Aorta (tissue), 5 donors: ENCODE measurements at regions not wholly inside any gene's neighbourhood (a gene's known extent, or its start where the extent isn't known, plus 50 kb on each side); places are given as distances from the start of the nearest gene placed in this dataset.

Source experiments
- ATAC-seq: fragments of 200-7000 bp; cut with Tn5 transposase; one replicate; pipeline ENCODE4 v1.9.1; 2022; ENCODE audit warnings: moderate library complexity; ENCODE audit not compliant: low FRiP score
- DNase-seq, 2 donors: peaks; one replicate each; pipeline ENCODE4 v3.0.0-alpha.2; 2020
- H3K27ac ChIP-seq, 2 donors: one replicate each; pipeline ENCODE4 v1.5.1; 2013; ENCODE audit warnings: low read length in 2 of 2, mild to moderate bottlenecking in 2 of 2, moderate library complexity in 2 of 2, control low read depth in 1 of 2, inconsistent platforms in 1 of 2, low read depth in 1 of 2
- H3K27me3 ChIP-seq, 2 donors: one replicate each; pipeline ENCODE4 v1.6.1; 2013; ENCODE audit warnings: control low read depth in 1 of 2, low read length in 1 of 2, mild to moderate bottlenecking in 1 of 2, moderate library complexity in 1 of 2; ENCODE audit not compliant: insufficient read depth in 2 of 2, control insufficient read depth in 1 of 2
- H3K36me3 ChIP-seq, 2 donors: one replicate each; pipeline ENCODE4 v1.6.1; 2013; ENCODE audit warnings: control low read depth in 1 of 2, low read length in 1 of 2, mild to moderate bottlenecking in 1 of 2; ENCODE audit not compliant: insufficient read depth in 2 of 2, control insufficient read depth in 1 of 2
- H3K4me1 ChIP-seq, 2 donors: one replicate each; pipeline ENCODE4 v1.6.1; 2013; ENCODE audit warnings: low read length in 2 of 2, control low read depth in 1 of 2, mild to moderate bottlenecking in 1 of 2, moderate library complexity in 1 of 2; ENCODE audit not compliant: insufficient read depth in 2 of 2, control insufficient read depth in 1 of 2
- H3K4me3 ChIP-seq, 2 donors: one replicate each; pipeline ENCODE4 v1.5.1; 2013; ENCODE audit warnings: low read length in 2 of 2, control low read depth in 1 of 2, mild to moderate bottlenecking in 1 of 2
- H3K9me3 ChIP-seq: one replicate; pipeline ENCODE4 v1.6.1; 2013; ENCODE audit warnings: mild to moderate bottlenecking, low read length; ENCODE audit not compliant: control insufficient read depth
- WGBS, 2 donors: extraction: QIAGEN DNeasy Blood & Tissue Kit; methylation state at CpG; one replicate each; pipeline ENCODE4 v1.1.7; 2013; 5-methylcytosine and 5-hydroxymethylcytosine counted together
- intact Hi-C, 2 donors: fragments of 100-400 bp; cut with DNase I; formaldehyde crosslinking; loops; one replicate each; pipeline versions ENCODE4 v1.14.2 to v1.15.0; 2022
- donor health status: healthy with polysubstance abuse.
- donor health status: Bipolar disorder and iron deficiency.
- donor health status: DM: no; HTN: no; CAD: no.
- donor health status: DM: no; HTN: no; CAD: no.
- donor health status: DM: yes; HTN: yes; CAD: no.

- no peaks in the 10 kb centered on the region for H3K36me3 ChIP-seq
- H3K27me3 ChIP-seq = no peaks in the 10 kb centered on the region
- ATAC-seq (no peak), DNase-seq (no peak)
- 81 to 86% methylated on average over 2 of the region's 2 CpGs for whole genome bisulfite sequencing, 2 donors
- no peaks in the 10 kb centered on the region for H3K9me3 ChIP-seq
- H3K27ac ChIP-seq = no peak overlapping the region
- no peaks in the 10 kb centered on the region for H3K4me1 ChIP-seq
- intact Hi-C loops = no loop called here
- H3K4me3 ChIP-seq = no peak overlapping the region
Measured at GRCh38 chr20:11050350-11050749, 376.6 kb upstream of the JAG1 start.

GRCh38 chr20:11051136-11051535, 377.3 kb upstream of the JAG1 start:
- DNase-seq (no peak), ATAC-seq (no peak)
- no peaks in the 10 kb centered on the region for H3K36me3 ChIP-seq
- H3K27me3 ChIP-seq = no peaks in the 10 kb centered on the region
- intact Hi-C loops = no loop called here
- no peak overlapping the region for H3K27ac ChIP-seq
- WGBS, 2 donors = 91 to 92% methylated on average over 3 of the region's 3 CpGs
- no peaks in the 10 kb centered on the region for H3K9me3 ChIP-seq
- no peak overlapping the region for H3K4me3 ChIP-seq
- H3K4me1 ChIP-seq = no peaks in the 10 kb centered on the region

GRCh38 chr20:11053310-11053709, 379.5 kb upstream of the JAG1 start:
- ATAC-seq = no peak

GRCh38 chr20:11054266-11054993, 380.6 kb upstream of the JAG1 start:
- Histone ChIP-seq H3K4me1 (no peaks in the 10 kb centered on the region), H3K27me3 (no peaks in the 10 kb centered on the region), H3K36me3 (no peaks in the 10 kb centered on the region), H3K9me3 (no peaks in the 10 kb centered on the region), H3K27ac (no peak overlapping the region), H3K4me3 (no peak overlapping the region)
- ATAC-seq (no peak), DNase-seq (no peak)
- intact Hi-C loops = no loop called here
- WGBS, 2 donors = 91 to 92% methylated on average over 8 of the region's 8 CpGs

More at GRCh38 chr20:11053310-11053709, 379.5 kb upstream of the JAG1 start:
- no peaks in the 10 kb centered on the region for H3K9me3 ChIP-seq
- H3K4me1 ChIP-seq = no peaks in the 10 kb centered on the region
- no peak overlapping the region for H3K27ac ChIP-seq
- no peaks in the 10 kb centered on the region for H3K36me3 ChIP-seq
- no peaks in the 10 kb centered on the region for H3K27me3 ChIP-seq
- no peak overlapping the region for H3K4me3 ChIP-seq
- no peak for DNase-seq
- intact Hi-C loops = no loop called here

GRCh38 chr20:11056414-11056813, 382.6 kb upstream of the JAG1 start:
- no peaks in the 10 kb centered on the region for H3K4me1 ChIP-seq
- intact Hi-C loops = no loop called here
- no peak overlapping the region for H3K4me3 ChIP-seq
- H3K27me3 ChIP-seq = no peaks in the 10 kb centered on the region
- DNase-seq (no peak), ATAC-seq (no peak)
- WGBS, 2 donors = 75 to 80% methylated on average over 5 of the region's 5 CpGs
- no peak overlapping the region for H3K27ac ChIP-seq
- H3K9me3 ChIP-seq = no peaks in the 10 kb centered on the region
- no peaks in the 10 kb centered on the region for H3K36me3 ChIP-seq

GRCh38 chr20:11057624-11058023, 383.8 kb upstream of the JAG1 start:
- Histone ChIP-seq H3K9me3 (no peaks in the 10 kb centered on the region), H3K27ac (no peak overlapping the region), H3K36me3 (no peaks in the 10 kb centered on the region), H3K27me3 (no peaks in the 10 kb centered on the region), H3K4me3 (no peak overlapping the region), H3K4me1 (no peaks in the 10 kb centered on the region)
- DNase-seq = no peak
- intact Hi-C loops = no loop called here
- ATAC-seq = no peak
- WGBS, 2 donors = 41 to 79% methylated on average over 1 of the region's 1 CpG

GRCh38 chr20:11059659-11060058, 385.9 kb upstream of the JAG1 start:
- no peak overlapping the region for H3K4me3 ChIP-seq
- H3K27me3 ChIP-seq = no peaks in the 10 kb centered on the region
- ATAC-seq = no peak
- intact Hi-C loops = no loop called here
- no peaks in the 10 kb centered on the region for H3K4me1 ChIP-seq
- DNase-seq = no peak
- no peaks in the 10 kb centered on the region for H3K36me3 ChIP-seq
- 93 to 95% methylated on average over 2 of the region's 2 CpGs for WGBS, 2 donors
- H3K27ac ChIP-seq = no peak overlapping the region
- H3K9me3 ChIP-seq = no peaks in the 10 kb centered on the region

- Histone ChIP-seq H3K4me1 (no peaks in the 10 kb centered on the region), H3K36me3 (no peaks in the 10 kb centered on the region), H3K27ac (no peak overlapping the region), H3K27me3 (no peaks in the 10 kb centered on the region), H3K4me3 (no peak overlapping the region), H3K9me3 (no peaks in the 10 kb centered on the region)
- ATAC-seq (no peak), DNase-seq (no peak)
- intact Hi-C loops = no loop called here
- 68 to 75% methylated on average over 9 of the region's 9 CpGs for WGBS, 2 donors
Measured at GRCh38 chr20:11060423-11061185, 386.8 kb upstream of the JAG1 start.

- no peak overlapping the region for H3K4me3 ChIP-seq
- no peak for DNase-seq
- intact Hi-C loops = no loop called here
- H3K27me3 ChIP-seq = no peaks in the 10 kb centered on the region
- ATAC-seq = no peak
- no peak overlapping the region for H3K27ac ChIP-seq
- WGBS, 2 donors = 95 to 99% methylated on average over 3 of the region's 3 CpGs
- no peaks in the 10 kb centered on the region for H3K36me3 ChIP-seq
- no peaks in the 10 kb centered on the region for H3K9me3 ChIP-seq
- no peaks in the 10 kb centered on the region for H3K4me1 ChIP-seq
Measured at GRCh38 chr20:11063444-11063843, 389.6 kb upstream of the JAG1 start.
